ENCODE measurements at regions not wholly inside any gene's neighbourhood (a gene's known extent, or its start where the extent isn't known, plus 50 kb on each side); places are given as distances from the start of the nearest gene placed in this dataset.
A peak's percentile ranks its signal among the peaks of the same experiment; 100 is the strongest.

DNA sequence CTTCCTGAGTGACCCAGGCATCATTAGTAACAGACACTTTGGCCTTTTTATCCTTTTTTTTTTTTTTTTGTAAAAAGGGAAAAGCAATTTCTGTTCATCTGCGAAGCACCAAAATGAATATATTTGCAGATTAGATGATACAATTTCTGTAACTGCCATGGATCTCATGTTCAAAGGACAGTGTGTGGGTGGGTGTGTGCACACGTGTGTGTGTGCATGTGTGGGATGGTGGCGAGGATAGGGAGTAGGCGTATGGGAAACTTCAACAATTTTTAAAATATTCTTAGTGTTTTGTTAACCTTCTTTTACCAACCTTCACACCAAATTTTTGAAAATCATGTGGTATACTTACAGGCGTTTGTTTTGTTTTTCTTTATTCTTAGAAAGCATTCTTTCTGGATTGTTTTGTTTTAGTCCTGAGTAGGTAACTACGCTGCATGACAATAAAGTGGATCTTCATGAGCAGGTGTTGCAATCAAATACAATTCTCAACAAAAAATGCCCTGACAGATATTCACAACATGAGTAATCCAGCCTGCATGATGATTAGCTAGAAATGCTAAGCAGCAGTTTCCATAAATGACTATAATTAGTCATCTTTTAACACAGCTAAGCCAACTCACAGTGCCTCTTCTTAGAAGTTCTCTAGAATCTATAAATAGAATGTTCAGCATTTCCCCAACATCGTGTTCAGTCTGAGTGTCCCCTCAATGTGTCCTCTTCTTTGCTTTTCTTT is 53.5 kb upstream of the RMDN2 start:
- DNase-seq = peak in 2 of 42 donors; percentile 6 to 13
- intact Hi-C loops (cut with DNase I) = no loop called here

DNA sequence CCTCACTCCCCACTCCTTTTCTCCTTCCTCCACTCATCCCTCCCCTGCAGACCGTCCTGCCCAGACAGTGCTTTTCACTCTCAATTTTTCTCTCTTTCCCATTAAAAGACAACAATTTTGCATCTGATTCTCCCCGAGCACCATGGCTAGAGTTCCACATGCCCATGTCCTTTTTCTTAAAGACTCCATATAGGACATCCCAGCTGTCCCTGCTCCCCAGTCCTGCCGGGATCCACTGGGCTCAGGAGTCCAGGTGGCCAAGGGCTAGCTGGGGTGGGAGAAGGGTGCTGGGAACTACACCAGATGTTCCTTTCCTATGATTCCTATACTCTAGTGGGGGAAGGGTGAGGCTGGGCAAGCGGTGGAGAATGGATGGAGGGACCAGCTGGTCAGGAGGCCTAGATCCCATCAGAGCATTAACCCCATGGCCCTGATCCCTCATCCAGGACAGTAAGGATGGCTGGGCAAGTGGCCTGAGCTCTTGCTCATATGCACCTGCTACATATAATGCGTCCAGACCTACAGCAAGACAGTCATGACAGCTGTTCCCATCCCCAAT is 52.8 kb upstream of the RMDN2 start:
- intact Hi-C loops (cut with DNase I) = no loop called here
- no peak for DNase-seq

DNA sequence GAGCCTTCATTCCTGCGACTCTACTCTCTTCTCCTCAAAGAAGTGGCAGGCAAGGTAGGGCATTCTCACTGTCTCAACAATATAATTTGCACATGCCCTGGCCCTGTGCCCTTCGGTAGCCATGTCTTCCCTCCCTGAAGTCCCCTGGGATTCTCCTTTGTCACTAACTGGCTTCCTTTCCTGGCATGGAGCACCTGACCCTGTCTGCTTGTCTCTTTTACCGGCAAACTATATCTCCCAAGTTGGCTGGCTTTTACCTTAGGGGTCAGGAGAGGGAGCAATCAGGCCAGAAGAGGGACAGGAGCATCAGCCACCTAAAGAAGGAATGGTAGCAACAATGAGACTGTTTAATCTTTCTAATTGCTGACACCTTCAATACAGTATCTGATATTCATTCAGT is 51.9 kb upstream of the RMDN2 start:
- DNase-seq = no peak
- intact Hi-C loops (cut with DNase I) = no loop called here

DNA sequence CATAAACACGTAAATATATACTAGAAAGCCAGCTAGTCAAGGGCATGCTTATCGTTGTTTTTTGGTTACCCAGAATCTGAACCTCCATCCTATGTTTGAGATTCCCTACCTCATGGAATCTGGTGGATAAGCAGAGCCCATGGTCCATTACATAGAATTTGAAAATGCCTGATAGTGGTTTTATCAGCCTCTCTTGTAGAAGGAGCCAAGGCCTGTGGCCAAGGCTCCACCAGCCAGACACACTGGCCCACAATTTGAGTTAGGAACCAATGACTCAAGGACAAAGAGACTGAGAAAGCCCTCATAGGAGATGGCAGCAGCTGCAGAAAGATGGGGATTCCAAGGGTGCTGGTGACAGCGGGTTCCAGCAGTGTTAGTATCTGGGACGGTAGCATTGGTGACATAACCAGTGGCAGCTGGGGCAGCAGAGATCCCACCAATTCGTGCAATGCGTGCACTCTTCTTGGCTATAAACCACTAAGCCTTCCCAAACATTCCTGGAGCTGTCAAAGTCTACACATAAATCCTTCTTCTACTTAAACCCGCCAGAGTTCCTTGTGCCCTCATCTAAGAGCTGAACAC is 51.2 kb upstream of the RMDN2 start:
- intact Hi-C loops (cut with DNase I) = no loop called here
- DNase-seq = no peak

- intact Hi-C loops (cut with DNase I) = no loop called here
- DNase-seq = no peak
These were observed 50.6 kb upstream of the RMDN2 start for GRCh38 chr2:37874470-37874869.
